GM13976 (cell line): ENCODE measurements at regions not wholly inside any gene's neighbourhood (a gene's known extent, or its start where the extent isn't known, plus 50 kb on each side); places are given as distances from the start of the nearest gene placed in this dataset.
A peak's percentile ranks its signal among the peaks of the same experiment; 100 is the strongest.
"Not testable (repeated sequence)": the region's sequence is repeated elsewhere in the genome, so short reads cannot be mapped to it uniquely, and the experiment has no call there.

ENCODE experiments used
- DNase-seq: peaks from one replicate; pipeline ENCODE4 v3.0.0; 2012; ENCODE audit warnings: low spot score
- CTCF ChIP-seq: IDR thresholded peaks from 2 replicates; pipeline ENCODE4 v1.5.1; 2012; ENCODE audit warnings: borderline replicate concordance, mild to moderate bottlenecking; ENCODE audit not compliant: insufficient read depth; ENCODE audit errors: extremely low read depth, missing control alignments, control extremely low read depth
- in situ Hi-C: fragments of 300-500 bp; cut with MboI; formaldehyde crosslinking; loops from one replicate; pipeline ENCODE4 v1.12.0; 2022; ENCODE audit warnings: low sequenced_read_pairs, mixed read lengths, inconsistent platforms; ENCODE audit not compliant: unreplicated experiment

GRCh38 chr6:28008053-28008452 lies 51.0 kb downstream of the OR2B6 start:
- no peak for TF ChIP-seq CTCF
- in situ Hi-C loops: no loop called here

DNA sequence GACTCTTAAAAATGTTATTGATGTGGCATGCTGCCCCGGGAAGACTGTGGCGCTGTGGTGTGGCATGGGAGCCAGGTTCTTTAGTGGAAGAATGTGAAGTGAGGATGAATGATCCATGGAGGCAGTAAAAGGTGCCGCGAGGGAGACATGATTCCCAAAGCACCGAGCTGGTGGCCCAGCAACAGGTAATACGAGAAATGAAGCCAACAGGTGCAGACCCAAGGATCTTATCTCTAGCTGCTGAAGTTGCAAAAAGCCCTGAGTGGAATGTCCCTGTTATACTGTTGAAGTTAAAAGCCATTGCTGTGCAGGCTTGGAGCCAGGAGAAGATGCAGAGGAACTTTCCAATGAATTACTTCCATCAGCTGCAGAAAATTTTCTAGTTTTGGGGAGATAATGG lies 53.5 kb downstream of the OR2B6 start:
- in situ Hi-C loops: no loop called here
- no peak for TF ChIP-seq CTCF
- no peak for DNase-seq

More at GRCh38 chr6:28008053-28008452, 51.0 kb downstream of the OR2B6 start:
- DNase-seq: peak; percentile 17

GRCh38 chr6:28011722-28012121 lies 54.7 kb downstream of the OR2B6 start:
- in situ Hi-C loops: no loop called here
- TF ChIP-seq CTCF: no peak
- no peak for DNase-seq

DNA sequence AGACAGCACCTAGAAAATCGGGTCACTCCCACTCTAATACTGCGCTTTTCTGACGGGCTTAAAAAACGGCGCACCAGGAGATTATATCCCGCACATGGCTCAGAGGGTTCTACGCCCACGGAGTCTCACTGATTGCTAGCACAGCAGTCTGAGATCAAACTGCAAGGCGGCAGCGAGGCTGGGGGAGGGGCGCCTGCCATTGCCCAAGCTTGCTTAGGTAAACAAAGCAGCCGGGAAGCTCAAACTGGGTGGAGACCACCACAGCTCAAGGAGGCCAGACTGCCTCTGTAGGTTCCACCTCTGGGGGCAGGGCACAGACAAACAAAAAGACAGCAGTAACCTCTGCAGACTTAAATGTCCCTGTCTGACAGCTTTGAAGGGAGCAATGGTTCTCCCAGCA lies 59.4 kb upstream of the ZNF165 start:
- in situ Hi-C loops, DNase-seq: not testable (repeated sequence)

DNA sequence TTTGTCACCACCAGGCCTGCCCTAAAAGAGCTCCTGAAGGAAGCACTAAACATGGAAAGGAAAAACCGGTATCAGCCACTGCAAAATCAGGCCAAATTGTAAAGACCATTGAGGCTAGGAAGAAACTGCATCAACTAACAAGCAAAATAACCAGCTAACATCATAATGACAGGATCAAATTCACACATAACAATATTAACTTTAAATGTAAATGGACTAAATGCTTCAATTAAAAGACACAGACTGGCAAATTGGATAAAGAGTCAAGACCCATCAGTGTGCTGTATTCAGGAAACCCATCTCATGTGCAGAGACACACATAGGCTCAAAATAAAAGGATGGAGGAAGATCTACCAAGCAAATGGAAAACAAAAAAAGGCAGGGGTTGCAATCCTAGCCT lies 57.7 kb upstream of the ZNF165 start:
- in situ Hi-C loops: not testable (repeated sequence)

More for the DNA sequence above, 57.7 kb upstream of the ZNF165 start:
- DNase-seq: not testable (repeated sequence)
